Liver (tissue), 7 donors: ENCODE measurements at regions not wholly inside any gene's neighbourhood (a gene's known extent, or its start where the extent isn't known, plus 50 kb on each side); places are given as distances from the start of the nearest gene placed in this dataset.
A peak's percentile ranks its signal among the peaks of the same experiment; 100 is the strongest.
"Not testable (repeated sequence)": the region's sequence is repeated elsewhere in the genome, so short reads cannot be mapped to it uniquely, and the experiment has no call there.

Experiments
- DNase-seq: peaks from one replicate; pipeline ENCODE4 v3.0.0-alpha.2; 2017; ENCODE audit warnings: low spot score
- H3K27ac ChIP-seq, 2 donors: one replicate each; pipeline ENCODE4 v1.7.0; 2013; ENCODE audit warnings: inconsistent platforms in 2 of 2, low read length in 2 of 2, control low read depth in 1 of 2, low read depth in 1 of 2, mild to moderate bottlenecking in 1 of 2
- H3K27me3 ChIP-seq, 4 donors: one replicate each; pipeline versions ENCODE4 v1.6.1 to v1.7.0; 2013; ENCODE audit warnings: low read length in 3 of 4, inconsistent platforms in 1 of 4, mild to moderate bottlenecking in 1 of 4, moderate library complexity in 1 of 4; ENCODE audit not compliant: control insufficient read depth in 4 of 4, insufficient read depth in 4 of 4
- H3K36me3 ChIP-seq, 4 donors: one replicate each; pipeline versions ENCODE4 v1.6.1 to v1.7.0; 2013; ENCODE audit warnings: low read length in 3 of 4, mild to moderate bottlenecking in 3 of 4, low read depth in 1 of 4, moderate library complexity in 1 of 4; ENCODE audit not compliant: control insufficient read depth in 4 of 4, insufficient read depth in 3 of 4
- H3K4me1 ChIP-seq, 4 donors: one replicate each; pipeline versions ENCODE4 v1.6.1 to v1.7.0; 2013; ENCODE audit warnings: low read length in 3 of 4, mild to moderate bottlenecking in 3 of 4, moderate library complexity in 1 of 4; ENCODE audit not compliant: control insufficient read depth in 4 of 4, insufficient read depth in 4 of 4
- H3K4me3 ChIP-seq, 3 donors: one replicate each; pipeline versions ENCODE4 v1.6.1 to v1.7.0; 2013; ENCODE audit warnings: low read length in 3 of 3, control low read depth in 1 of 3, low read depth in 1 of 3, mild to moderate bottlenecking in 1 of 3
- H3K9ac ChIP-seq, 2 donors: one replicate each; pipeline ENCODE4 v1.7.0; 2013; ENCODE audit warnings: low read length in 2 of 2, mild to moderate bottlenecking in 2 of 2, moderate library complexity in 2 of 2, control low read depth in 1 of 2, low read depth in 1 of 2
- H3K9me3 ChIP-seq, 4 donors: one replicate each; pipeline versions ENCODE4 v1.6.1 to v1.7.0; 2013; ENCODE audit warnings: low read length in 3 of 4; ENCODE audit not compliant: control insufficient read depth in 4 of 4
- RAD21 ChIP-seq, 2 donors: IDR thresholded peaks; 2 replicates each; pipeline ENCODE4 v1.6.1; 2016; ENCODE audit warnings: antibody characterized with exemption in 2 of 2, mild to moderate bottlenecking in 2 of 2
- WGBS: extraction: QIAGEN DNeasy Blood & Tissue Kit; methylation state at CpG from one replicate; pipeline ENCODE4 v1.1.7; 2013; 5-methylcytosine and 5-hydroxymethylcytosine counted together
- donor health status: healthy.
- donor health status: healthy.
- donor health status: healthy.
- donor health status: healthy.

- DNase-seq, result not testable (repeated sequence)
Observed at GRCh38 chr9:85818971-85819370, 77.2 kb upstream of the AGTPBP1 start.

GRCh38 chr9:85820598-85820997 lies 78.8 kb upstream of the AGTPBP1 start:
- not testable (repeated sequence) for DNase-seq, H3K36me3 ChIP-seq, H3K9ac ChIP-seq, H3K27me3 ChIP-seq, H3K4me3 ChIP-seq, H3K4me1 ChIP-seq, H3K9me3 ChIP-seq, H3K27ac ChIP-seq
- WGBS, result 95% methylated on average over 4 of the region's 5 CpGs

More at GRCh38 chr9:85818971-85819370, 77.2 kb upstream of the AGTPBP1 start:
- TF ChIP-seq RAD21 (IDR thresholded peaks at IDR 0.05), result peak; percentile 60 to 70
- H3K27me3 ChIP-seq, H3K9me3 ChIP-seq, H3K36me3 ChIP-seq, H3K4me1 ChIP-seq, H3K27ac ChIP-seq, H3K9ac ChIP-seq, H3K4me3 ChIP-seq: not testable (repeated sequence)
- 4% methylated on average over 2 of the region's 2 CpGs for WGBS

GRCh38 chr9:85824949-85825348 lies 83.2 kb upstream of the AGTPBP1 start:
- not testable (repeated sequence) for DNase-seq, H3K36me3 ChIP-seq, H3K4me1 ChIP-seq, H3K9ac ChIP-seq, H3K27ac ChIP-seq, H3K9me3 ChIP-seq, H3K4me3 ChIP-seq, H3K27me3 ChIP-seq
- WGBS, result 83% methylated on average over 1 of the region's 1 CpG

GRCh38 chr9:85834591-85834990 lies 92.8 kb upstream of the AGTPBP1 start:
- H3K9ac ChIP-seq, H3K36me3 ChIP-seq, H3K27ac ChIP-seq, H3K4me1 ChIP-seq, H3K4me3 ChIP-seq, H3K9me3 ChIP-seq, DNase-seq, H3K27me3 ChIP-seq: not testable (repeated sequence)
- WGBS, result 94% methylated on average over 1 of the region's 1 CpG

GRCh38 chr9:85843949-85844348 lies 97.0 kb upstream of the NAA35 start:
- H3K27me3 ChIP-seq, H3K9ac ChIP-seq, H3K4me3 ChIP-seq, H3K4me1 ChIP-seq, DNase-seq, H3K9me3 ChIP-seq, H3K27ac ChIP-seq: not testable (repeated sequence)
- peaks cover 5 to 20% (median 11%) of the 10 kb centered on the region in 4 donors for H3K36me3 ChIP-seq
- 95% methylated on average over 1 of the region's 1 CpG for WGBS

- not testable (repeated sequence) for DNase-seq, H3K27me3 ChIP-seq, H3K9ac ChIP-seq, H3K4me3 ChIP-seq, H3K4me1 ChIP-seq, H3K27ac ChIP-seq, H3K9me3 ChIP-seq
- H3K36me3 ChIP-seq, result peaks cover 0 to 10% (median 5%) of the 10 kb centered on the region in 4 donors
- 97% methylated on average over 2 of the region's 2 CpGs for WGBS
Observed at GRCh38 chr9:85847782-85848181, 93.2 kb upstream of the NAA35 start.
